ENCODE measurements at regions not wholly inside any gene's neighbourhood (a gene's known extent, or its start where the extent isn't known, plus 50 kb on each side); places are given as distances from the start of the nearest gene placed in this dataset.

GRCh38 chr4:123298261-123298660 is 98.3 kb upstream of the SPRY1 start:
- no peak for TF ChIP-seq EZH2phosphoT487 (IDR thresholded peaks at IDR 0.05; ENCODE audit: borderline replicate concordance, low read depth)
- TF ChIP-seq POLR2AphosphoS5 (IDR thresholded peaks at IDR 0.05; ENCODE audit: low read depth, low read length): no peak

Measured in SK-N-SH (cell line).